ENCODE measurements at regions not wholly inside any gene's neighbourhood (a gene's known extent, or its start where the extent isn't known, plus 50 kb on each side); places are given as distances from the start of the nearest gene placed in this dataset.
"Not testable (repeated sequence)": the region's sequence is repeated elsewhere in the genome, so short reads cannot be mapped to it uniquely, and the experiment has no call there.

- peak; percentile 94 for DNase-seq (ENCODE audit: low read depth)
Observed at GRCh38 chr2:37570773-37571586, 100.5 kb downstream of the CDC42EP3 start.

DNA sequence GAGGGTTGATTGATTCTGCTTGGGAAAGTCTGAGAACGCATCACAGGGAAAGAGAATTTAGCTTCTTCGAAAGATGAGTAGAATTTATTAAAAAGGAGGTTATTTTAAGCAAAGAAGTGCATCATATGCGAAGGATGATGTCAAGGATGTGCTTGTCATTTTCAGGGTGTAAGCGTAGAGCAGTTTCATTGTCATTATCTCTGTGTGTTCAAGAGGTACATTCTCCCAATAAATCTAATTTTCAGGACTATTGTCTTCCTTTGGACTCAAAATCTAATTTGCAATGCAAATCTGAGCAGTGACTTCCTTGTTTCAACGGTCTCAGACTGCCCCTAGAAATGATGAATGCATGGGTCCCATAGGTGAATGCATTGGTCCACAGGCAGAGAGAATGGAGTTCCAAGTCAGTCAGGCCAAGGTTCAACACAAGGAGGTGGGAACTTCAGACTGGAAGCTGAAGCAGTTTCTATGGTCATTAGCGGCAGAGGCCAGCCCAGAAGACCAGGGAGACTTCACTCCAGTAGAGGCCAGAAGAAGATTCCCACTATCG, 99.8 kb downstream of the CDC42EP3 start:
- DNase-seq (ENCODE audit: low read depth), result no peak

DNA sequence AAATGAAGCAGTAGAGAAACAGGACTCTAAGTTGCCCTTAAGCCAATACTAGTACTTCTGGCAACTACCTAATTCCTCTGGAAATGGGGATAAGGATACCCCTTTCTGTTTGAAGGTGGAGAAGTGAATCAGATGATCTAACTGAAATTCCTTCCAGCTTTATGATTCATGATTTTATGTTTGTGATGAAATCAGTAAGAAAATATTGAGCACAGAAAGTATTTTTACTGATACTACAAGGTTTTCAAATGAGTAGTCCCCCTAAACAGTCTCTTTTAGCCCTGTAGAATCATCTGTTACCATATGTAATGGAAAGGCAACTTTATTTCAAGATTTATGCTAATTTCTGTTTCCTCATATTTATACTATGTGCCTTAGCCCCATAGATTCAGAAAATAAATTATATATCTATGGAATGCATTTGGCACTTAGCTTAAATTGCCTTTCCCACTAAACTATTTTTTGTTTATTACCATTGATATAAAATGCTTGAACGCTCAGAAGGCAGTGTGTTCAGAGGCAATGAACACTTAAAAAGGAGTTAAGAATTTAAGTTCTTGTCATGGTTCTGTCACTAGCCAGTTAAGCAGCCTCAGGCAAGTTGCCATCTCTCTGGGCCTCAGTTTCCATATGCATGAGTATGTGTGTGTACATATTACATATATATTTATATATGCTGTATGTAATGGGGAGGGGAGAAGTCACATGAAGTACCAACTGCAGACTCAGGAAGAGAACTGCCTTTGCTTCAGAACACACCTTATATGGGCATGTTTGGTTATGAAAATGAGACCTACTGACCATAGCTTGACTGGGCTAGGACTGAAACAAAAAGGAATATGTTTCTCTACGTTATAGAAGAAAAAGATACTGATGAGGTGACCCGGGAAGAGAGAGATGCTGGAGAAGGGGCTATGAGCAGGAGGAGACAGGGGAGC, 97.7 kb downstream of the CDC42EP3 start:
- DNase-seq (ENCODE audit: low read depth), result peak; percentile 72

DNA sequence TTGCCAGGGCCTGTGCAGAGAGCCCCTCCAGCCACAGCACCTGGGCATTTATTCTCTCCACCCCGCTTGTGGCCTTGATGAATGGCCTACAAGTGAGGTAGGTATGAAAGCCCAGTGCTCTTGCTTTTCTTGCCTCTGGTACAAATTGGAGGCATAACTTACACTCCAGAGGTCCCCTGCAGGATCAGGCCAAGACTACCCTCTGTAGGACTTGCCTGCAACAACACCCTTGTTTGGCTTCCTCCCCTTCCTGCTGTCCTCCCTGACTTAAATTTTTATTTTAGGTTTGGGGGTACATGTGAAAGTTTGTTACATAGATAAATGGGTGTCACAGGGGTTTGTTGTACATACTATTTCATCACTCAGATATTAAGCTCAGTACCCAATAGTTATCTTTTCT, 95.7 kb downstream of the CDC42EP3 start:
- DNase-seq (ENCODE audit: low read depth), result no peak

DNA sequence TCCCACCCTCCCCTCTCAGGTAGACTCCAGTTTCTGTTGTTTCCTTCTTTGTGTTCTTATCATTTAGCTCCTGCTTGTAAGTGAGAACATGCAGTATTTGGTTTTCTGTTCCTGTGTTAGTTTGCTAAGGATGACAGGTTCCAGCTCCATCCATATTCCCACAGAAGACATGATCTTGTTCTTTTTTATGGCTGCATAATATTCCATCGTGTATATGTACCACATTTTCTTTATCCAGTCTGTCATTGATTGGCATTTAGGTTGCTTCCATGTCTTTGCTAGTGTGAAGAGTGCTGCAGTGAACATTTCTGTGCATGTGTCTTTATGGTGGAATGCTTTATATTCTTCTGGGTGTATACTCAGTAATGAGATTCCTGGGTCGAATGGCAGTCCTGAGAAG, 95.2 kb downstream of the CDC42EP3 start:
- DNase-seq (ENCODE audit: low read depth), result not testable (repeated sequence)

DNA sequence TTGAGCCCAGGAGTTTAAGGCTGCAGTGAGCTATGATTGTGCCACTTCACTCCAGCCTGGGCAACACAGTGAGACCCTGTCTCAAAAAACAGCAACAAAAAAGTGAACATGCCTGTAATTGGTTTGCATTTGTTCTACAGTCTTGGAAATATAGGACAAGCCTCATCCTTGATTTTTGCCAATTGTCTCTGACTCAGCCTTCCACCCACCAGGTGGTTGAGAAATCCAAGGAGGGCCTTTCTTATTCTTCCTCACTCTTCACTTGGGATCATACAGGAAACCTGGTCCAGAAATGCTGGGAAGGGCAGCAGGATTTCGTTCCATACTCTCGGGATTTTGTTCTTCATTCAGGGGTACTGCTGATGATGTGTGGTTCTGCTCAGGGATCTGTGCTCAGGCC, 94.6 kb downstream of the CDC42EP3 start:
- no peak for DNase-seq (ENCODE audit: low read depth)

DNA sequence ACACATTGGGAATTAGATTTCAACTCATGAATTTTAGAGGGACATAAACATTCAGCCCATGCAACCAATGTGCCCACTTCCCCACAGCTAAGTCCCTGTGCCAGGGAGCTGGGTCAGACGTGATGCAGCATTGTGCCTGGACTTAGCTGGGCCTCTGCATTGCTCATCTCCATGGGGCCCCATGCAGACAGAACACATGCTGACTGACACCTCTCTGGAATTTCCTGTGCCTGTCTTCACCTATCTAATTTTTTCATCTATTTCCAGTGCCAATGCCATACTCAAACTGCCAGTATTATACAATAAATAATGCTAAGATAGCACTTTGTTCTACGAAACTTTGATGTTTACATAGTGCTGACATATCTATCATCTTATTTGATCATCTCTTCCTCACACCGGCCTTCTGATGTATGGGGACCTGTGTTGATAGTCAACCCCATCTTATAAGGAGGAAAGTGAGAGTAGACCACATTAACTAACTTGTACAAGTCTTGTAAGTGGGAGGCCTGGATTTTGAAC, 92.2 kb downstream of the CDC42EP3 start:
- DNase-seq (ENCODE audit: low read depth), result no peak

DNA sequence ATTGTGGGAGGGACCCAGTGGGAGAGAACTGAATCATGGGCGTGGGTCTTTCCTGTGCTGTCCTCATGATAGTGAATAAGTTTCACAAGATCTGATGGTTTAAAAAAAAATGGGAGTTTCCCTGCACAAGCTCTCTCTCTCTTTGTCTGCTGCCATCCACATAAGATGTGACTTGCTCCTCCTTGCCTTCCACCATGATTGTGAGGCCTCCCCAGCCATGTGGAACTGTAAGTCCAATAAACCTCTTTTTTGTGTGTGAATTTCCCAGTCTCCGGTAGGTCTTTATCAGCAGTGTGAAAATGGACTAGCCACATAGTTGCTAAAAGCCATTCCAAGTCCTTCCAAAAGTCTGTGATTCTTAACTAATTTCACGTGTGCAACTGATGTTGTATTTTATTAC, 91.5 kb downstream of the CDC42EP3 start:
- not testable (repeated sequence) for DNase-seq (ENCODE audit: low read depth)

DNA sequence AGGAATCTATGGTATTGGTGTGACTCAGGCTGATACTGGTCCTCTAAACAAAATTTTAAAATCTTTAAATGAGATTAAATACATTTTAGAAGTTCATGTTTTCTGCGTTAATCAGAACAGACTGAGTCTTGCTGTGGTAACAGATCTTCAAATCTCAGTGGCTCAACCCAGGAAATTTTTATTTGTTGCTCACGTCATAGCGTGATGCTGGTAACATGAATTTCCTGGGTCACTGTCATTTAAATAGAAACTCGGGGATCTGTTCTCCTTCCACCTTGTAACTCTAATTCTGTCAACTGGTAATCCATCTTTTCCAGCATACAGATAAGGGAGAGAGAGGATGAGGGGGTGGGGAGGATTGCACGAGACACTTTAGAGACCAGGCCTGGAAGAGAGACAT, 90.0 kb downstream of the CDC42EP3 start:
- no peak for DNase-seq (ENCODE audit: low read depth)

GRCh38 chr2:37582481-37583220, 88.8 kb downstream of the CDC42EP3 start:
- DNase-seq (ENCODE audit: low read depth), result no peak

GRCh38 chr2:37583402-37583801, 88.0 kb downstream of the CDC42EP3 start:
- no peak for DNase-seq (ENCODE audit: low read depth)

DNA sequence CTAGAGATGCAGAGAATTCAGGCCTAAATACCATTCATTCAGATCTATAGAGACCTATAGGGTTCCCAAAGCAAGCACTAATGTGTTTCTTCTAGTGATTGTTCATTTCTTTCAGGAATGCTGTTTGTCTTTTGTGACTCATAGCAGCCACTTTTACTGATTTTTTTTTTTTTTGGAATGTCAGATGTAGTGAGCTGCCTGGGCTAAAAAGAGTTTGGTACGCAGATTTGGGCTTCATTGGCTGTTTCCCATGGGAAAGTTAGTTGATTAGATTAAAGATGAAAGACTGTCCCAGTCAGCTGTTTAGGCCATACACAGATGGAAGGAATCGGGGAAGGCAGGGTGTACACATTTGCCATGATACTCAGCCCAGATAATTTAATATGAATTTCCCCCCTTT, 87.6 kb downstream of the CDC42EP3 start:
- DNase-seq (ENCODE audit: low read depth), result no peak

- DNase-seq (ENCODE audit: low read depth), result peak; percentile 73
Observed at GRCh38 chr2:37585295-37585908, 86.0 kb downstream of the CDC42EP3 start.

GRCh38 chr2:37585982-37586621, 85.3 kb downstream of the CDC42EP3 start:
- peak; percentile 97 for DNase-seq (ENCODE audit: low read depth)

- no peak for DNase-seq (ENCODE audit: low read depth)
Observed at GRCh38 chr2:37586663-37587317, 84.7 kb downstream of the CDC42EP3 start.

DNA sequence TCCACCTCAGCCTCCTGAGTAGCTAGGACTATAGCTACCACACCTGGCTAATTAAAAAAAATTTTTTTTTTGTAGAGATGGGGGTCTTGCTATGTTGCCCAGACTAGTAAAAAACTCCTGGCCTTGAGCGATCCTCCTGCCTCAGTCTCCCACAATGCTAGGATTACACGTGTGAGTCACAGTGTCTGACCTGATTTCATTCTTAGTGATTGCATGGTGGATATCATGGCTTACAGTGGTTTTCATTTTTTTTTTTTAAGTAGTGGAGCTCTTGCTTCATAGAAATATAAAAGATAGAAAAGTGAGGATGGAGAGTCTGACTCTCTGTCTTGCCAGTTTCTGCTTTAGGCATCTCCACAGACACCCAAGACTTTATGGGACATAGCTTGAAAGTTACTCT, 83.6 kb downstream of the CDC42EP3 start:
- DNase-seq (ENCODE audit: low read depth), result no peak

- DNase-seq (ENCODE audit: low read depth), result no peak
Observed at GRCh38 chr2:37588316-37588777, 83.1 kb downstream of the CDC42EP3 start.

GRCh38 chr2:37589298-37589697, 82.1 kb downstream of the CDC42EP3 start:
- no peak for DNase-seq (ENCODE audit: low read depth)

DNA sequence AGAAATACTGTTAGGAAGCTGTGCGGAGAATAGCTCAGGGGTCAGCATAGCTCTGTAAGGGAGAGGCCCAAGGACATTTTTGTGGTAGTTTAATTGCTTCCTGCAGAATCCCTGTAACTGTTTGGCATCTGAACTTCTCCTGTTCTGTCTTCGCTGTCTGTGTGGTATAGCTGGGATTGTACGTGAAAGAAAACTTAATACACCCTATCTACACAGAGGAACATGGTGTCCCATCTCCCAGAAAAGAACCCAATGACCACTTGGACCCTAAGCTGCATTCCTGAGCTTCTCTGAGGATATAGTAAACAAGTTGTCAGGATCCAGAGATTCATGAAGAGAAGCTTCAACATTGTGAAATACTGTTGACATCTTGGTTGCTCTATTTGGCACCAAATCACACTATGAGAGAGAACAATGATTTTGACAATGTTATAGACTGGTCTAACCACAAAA, 81.3 kb downstream of the CDC42EP3 start:
- DNase-seq (ENCODE audit: low read depth), result peak; percentile 94

Measured in iris pigment epithelial cell (primary cell).